HCT116 (cell line): ENCODE measurements at regions not wholly inside any gene's neighbourhood (a gene's known extent, or its start where the extent isn't known, plus 50 kb on each side); places are given as distances from the start of the nearest gene placed in this dataset.

Experiments
- ATAC-seq: fragments of 200-7000 bp; cut with Tn5 transposase; 2 replicates; pipeline ENCODE4 v1.9.1; 2020; ENCODE audit warnings: mild to moderate bottlenecking, moderate library complexity
- BruUV-seq: library from RNA; stranded (reverse); fragments of 400-500 nt; replicated peaks from 2 replicates; lab custom pipeline; 2021; lab: Mats Ljungman, UMichigan
- CTCF ChIA-PET: fragments of 300-600 bp; sonication (Branson Sonifier 250); formaldehyde crosslinking; loops from one replicate; lab custom pipeline; 2021; ENCODE audit warnings: antibody characterized with exemption; lab: Charles Lee
- POLR2A ChIA-PET: fragments of 300-600, 350-600 bp; sonication (Branson Sonifier 250); formaldehyde crosslinking; loops from one replicate; lab custom pipeline; 2021; ENCODE audit warnings: antibody characterized with exemption; lab: Charles Lee
- RAD21 ChIA-PET, 2 experiments: fragments of 300-600 bp; sonication (Branson Sonifier 250); formaldehyde crosslinking; loops; one replicate each; lab custom pipeline; 2023; ENCODE audit warnings: low total read pairs in 2 of 2; ENCODE audit not compliant: uncharacterized antibody in 2 of 2, unreplicated experiment in 2 of 2, low non-redundant PET in 1 of 2; lab: Charles Lee
- DNase-seq: peaks from one replicate; pipeline ENCODE4 v3.0.0-alpha.2; 2010; ENCODE audit warnings: low read depth, low spot score
- H2AFZ ChIP-seq: fragments of 200-600 bp; shearing (Covaris generic), sonication (generic); 2 replicates; pipeline ENCODE4 v1.6.1; 2017; ENCODE audit warnings: low read depth, mixed run types, mixed read lengths, antibody characterized with exemption, low read length; ENCODE audit not compliant: poor library complexity, severe bottlenecking
- H3K27ac ChIP-seq: 2 replicates; pipeline ENCODE4 v1.5.1; 2012; ENCODE audit warnings: low read depth, low read length
- H3K27me3 ChIP-seq: fragments of 200-600 bp; sonication (generic); 2 replicates; pipeline ENCODE4 v1.6.1; 2016; ENCODE audit warnings: mixed run types, low read length, mixed read lengths; ENCODE audit not compliant: insufficient read depth
- H3K36me3 ChIP-seq, 2 experiments: fragments of 200-500 bp in 1 of 2; fragments of 200-600 bp in 1 of 2; sonication (Bioruptor generic) in 1 of 2; sonication (generic) in 1 of 2; 2 replicates each; pipeline versions ENCODE4 v1.5.1 to v1.6.1; 2014 to 2016; ENCODE audit warnings: low read length in 2 of 2, inconsistent platforms in 1 of 2, mixed read lengths in 1 of 2, mixed run types in 1 of 2; ENCODE audit not compliant: insufficient read depth in 2 of 2, control insufficient read depth in 1 of 2
- H3K4me1 ChIP-seq, 2 experiments: fragments of 200-600 bp in 1 of 2; sonication (generic) in 1 of 2; 2 replicates each; pipeline versions ENCODE4 v1.5.1 to v1.6.1; 2012 to 2017; ENCODE audit warnings: low read length in 2 of 2, inconsistent platforms in 1 of 2, mild to moderate bottlenecking in 1 of 2, mixed read lengths in 1 of 2, mixed run types in 1 of 2, moderate library complexity in 1 of 2; ENCODE audit not compliant: insufficient read depth in 2 of 2, control insufficient read depth in 1 of 2
- H3K4me2 ChIP-seq: fragments of 200-600 bp; sonication (generic); 2 replicates; pipeline ENCODE4 v1.6.1; 2017; ENCODE audit warnings: mixed run types, low read length, mixed read lengths
- H3K4me3 ChIP-seq, 2 experiments: fragments of 200-600 bp in 1 of 2; sonication (generic) in 1 of 2; replicated peaks in 1 of 2; 2 replicates each; pipeline ENCODE4 v1.5.1; 2011 to 2016; ENCODE audit warnings: low read length in 2 of 2, control low read depth in 1 of 2, low read depth in 1 of 2, mild to moderate bottlenecking in 1 of 2, mixed read lengths in 1 of 2, mixed run types in 1 of 2
- H3K79me2 ChIP-seq: fragments of 200-600 bp; sonication (generic); 2 replicates; pipeline ENCODE4 v1.6.1; 2017; ENCODE audit warnings: mild to moderate bottlenecking, mixed run types, low read length, moderate library complexity, mixed read lengths; ENCODE audit not compliant: insufficient read depth
- H3K9ac ChIP-seq: fragments of 200-600 bp; sonication (generic); 2 replicates; pipeline ENCODE4 v1.6.1; 2016; ENCODE audit warnings: low read length, mixed read lengths
- H3K9me2 ChIP-seq: fragments of 200-600 bp; sonication (generic), shearing (Covaris generic); 2 replicates; pipeline ENCODE4 v1.6.1; 2017; ENCODE audit warnings: mixed run types, mild to moderate bottlenecking, moderate library complexity; ENCODE audit not compliant: insufficient read depth
- H3K9me3 ChIP-seq, 2 experiments: fragments of 200-500 bp in 1 of 2; fragments of 200-600 bp in 1 of 2; sonication (Bioruptor generic) in 1 of 2; sonication (generic) in 1 of 2; 2 replicates each; pipeline ENCODE4 v1.6.1; 2014 to 2017; ENCODE audit warnings: low read length in 2 of 2, mixed read lengths in 2 of 2, inconsistent platforms in 1 of 2, low read depth in 1 of 2, mild to moderate bottlenecking in 1 of 2, mixed run types in 1 of 2, moderate library complexity in 1 of 2; ENCODE audit not compliant: control insufficient read depth in 1 of 2, insufficient read depth in 1 of 2
- H4K20me1 ChIP-seq: fragments of 200-600 bp; sonication (generic), shearing (Covaris generic); 2 replicates; pipeline ENCODE4 v1.6.1; 2017; ENCODE audit warnings: mixed run types, mild to moderate bottlenecking, moderate library complexity; ENCODE audit not compliant: insufficient read depth
- CBX3 ChIP-seq: IDR thresholded peaks from 2 replicates; pipeline ENCODE4 v1.6.1; 2012; ENCODE audit warnings: low read depth
- CEBPB ChIP-seq: IDR thresholded peaks from 2 replicates; pipeline ENCODE4 v1.6.1; 2012; ENCODE audit warnings: low read depth
- EGR1 ChIP-seq: IDR thresholded peaks from 2 replicates; pipeline ENCODE4 v1.6.1; 2012; ENCODE audit warnings: low read depth
- ELF1 ChIP-seq: IDR thresholded peaks from 2 replicates; pipeline ENCODE4 v1.6.1; 2012; ENCODE audit warnings: low read depth, borderline replicate concordance
- EZH2phosphoT487 ChIP-seq: fragments of 200-600 bp; IDR thresholded peaks from 2 replicates; pipeline ENCODE4 v1.6.1; 2018; ENCODE audit warnings: antibody characterized with exemption, borderline replicate concordance
- JUND ChIP-seq: IDR thresholded peaks from 2 replicates; pipeline ENCODE4 v1.6.1; 2012
- POLR2A ChIP-seq: IDR thresholded peaks from 2 replicates; pipeline ENCODE4 v1.7.0; 2011; ENCODE audit warnings: borderline replicate concordance; ENCODE audit not compliant: insufficient read depth, insufficient read length; ENCODE audit errors: extremely low read depth
- POLR2AphosphoS5 ChIP-seq: IDR thresholded peaks from 2 replicates; pipeline ENCODE4 v1.6.1; 2011; ENCODE audit warnings: mild to moderate bottlenecking, low read depth, low read length, moderate library complexity
- RAD21 ChIP-seq: IDR thresholded peaks from 2 replicates; pipeline ENCODE4 v1.6.1; 2012; ENCODE audit warnings: low read depth, mild to moderate bottlenecking
- SIN3A ChIP-seq: IDR thresholded peaks from 2 replicates; pipeline ENCODE4 v1.6.1; 2012; ENCODE audit warnings: low read depth
- YY1 ChIP-seq: IDR thresholded peaks from 2 replicates; pipeline ENCODE4 v1.6.1; 2011; ENCODE audit warnings: low read length, low read depth, moderate library complexity, mild to moderate bottlenecking; ENCODE audit not compliant: insufficient replicate concordance; ENCODE audit errors: extremely low read depth
- ZFX ChIP-seq: fragments of 450-650 bp; IDR thresholded peaks from 2 replicates; pipeline ENCODE4 v1.6.1; 2017
- intact Hi-C: fragments of 100-400 bp; cut with micrococcal nuclease; formaldehyde crosslinking; loops from 2 replicates; pipeline ENCODE4 v1.10.0; 2022
- TF ChIP-seq, protein P1 (sequence below), 3 experiments: fragments of 200-600 bp in 1 of 3; sonication (generic) in 1 of 3; IDR thresholded peaks in 2 of 3; conservative IDR thresholded peaks in 1 of 3; 2 replicates each; pipeline ENCODE4 v1.5.1; 2012 to 2017; ENCODE audit warnings: low read depth in 2 of 3, low read length in 2 of 3, antibody characterized with exemption in 1 of 3, borderline replicate concordance in 1 of 3, control low read depth in 1 of 3, mild to moderate bottlenecking in 1 of 3, mixed read lengths in 1 of 3, mixed run types in 1 of 3, moderate library complexity in 1 of 3; ENCODE audit not compliant: insufficient read depth in 1 of 3
- TF ChIP-seq, protein P2 (sequence below): IDR thresholded peaks from 2 replicates; pipeline ENCODE4 v1.6.1; 2012
- TF ChIP-seq, protein P3 (sequence below): IDR thresholded peaks from 2 replicates; pipeline ENCODE4 v1.6.1; 2012; ENCODE audit warnings: low read depth
- TF ChIP-seq, protein P4 (sequence below): IDR thresholded peaks from 2 replicates; pipeline ENCODE4 v1.6.1; 2012

DNA sequence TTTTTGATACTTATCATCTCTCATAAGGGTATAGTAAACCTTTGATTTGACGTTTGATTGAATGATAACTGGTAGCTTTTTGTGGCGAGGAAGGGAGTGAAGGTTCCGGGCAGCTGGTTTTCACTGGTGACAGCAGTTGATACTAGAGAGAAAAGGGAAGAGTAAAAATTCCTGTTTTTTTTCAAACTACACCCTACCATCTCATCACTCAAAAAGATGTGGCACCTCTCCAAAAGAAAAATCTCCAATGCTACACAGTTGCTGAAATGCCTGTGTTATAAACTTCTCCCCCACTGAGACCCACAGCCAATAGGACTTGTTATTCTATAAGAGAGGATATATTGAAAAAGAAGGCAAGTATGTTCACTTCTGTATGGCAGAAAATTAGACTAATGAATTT, 154.0 kb downstream of the MAIP1 start:
- POLR2A ChIA-PET, result no interaction called here

More for the DNA sequence above, 154.0 kb downstream of the MAIP1 start:
- no peaks in the 10 kb centered on the region for H3K27me3 ChIP-seq
- H3K4me3 ChIP-seq, result no peak overlapping the region
- H3K9ac ChIP-seq, result no peak overlapping the region
- no peaks in the 10 kb centered on the region for H4K20me1 ChIP-seq
- no peaks in the 10 kb centered on the region for H3K36me3 ChIP-seq
- no peak for TF ChIP-seq CBX3
- TF ChIP-seq, protein P1, sequence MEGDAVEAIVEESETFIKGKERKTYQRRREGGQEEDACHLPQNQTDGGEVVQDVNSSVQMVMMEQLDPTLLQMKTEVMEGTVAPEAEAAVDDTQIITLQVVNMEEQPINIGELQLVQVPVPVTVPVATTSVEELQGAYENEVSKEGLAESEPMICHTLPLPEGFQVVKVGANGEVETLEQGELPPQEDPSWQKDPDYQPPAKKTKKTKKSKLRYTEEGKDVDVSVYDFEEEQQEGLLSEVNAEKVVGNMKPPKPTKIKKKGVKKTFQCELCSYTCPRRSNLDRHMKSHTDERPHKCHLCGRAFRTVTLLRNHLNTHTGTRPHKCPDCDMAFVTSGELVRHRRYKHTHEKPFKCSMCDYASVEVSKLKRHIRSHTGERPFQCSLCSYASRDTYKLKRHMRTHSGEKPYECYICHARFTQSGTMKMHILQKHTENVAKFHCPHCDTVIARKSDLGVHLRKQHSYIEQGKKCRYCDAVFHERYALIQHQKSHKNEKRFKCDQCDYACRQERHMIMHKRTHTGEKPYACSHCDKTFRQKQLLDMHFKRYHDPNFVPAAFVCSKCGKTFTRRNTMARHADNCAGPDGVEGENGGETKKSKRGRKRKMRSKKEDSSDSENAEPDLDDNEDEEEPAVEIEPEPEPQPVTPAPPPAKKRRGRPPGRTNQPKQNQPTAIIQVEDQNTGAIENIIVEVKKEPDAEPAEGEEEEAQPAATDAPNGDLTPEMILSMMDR (IDR thresholded peaks at IDR 0.05 in 2 of 3, conservative IDR thresholded peaks at IDR 0.05 in 1 of 3; ENCODE audit: borderline replicate concordance in 1 of 3, insufficient read depth in 1 of 3, low read depth in 2 of 3, low read length in 2 of 3), result no peak
- TF ChIP-seq SIN3A, result no peak
- TF ChIP-seq ZFX, result no peak
- TF ChIP-seq JUND, result no peak
- no peak for TF ChIP-seq POLR2A
- TF ChIP-seq CEBPB, result no peak
- TF ChIP-seq RAD21, result no peak
- TF ChIP-seq, protein P2, sequence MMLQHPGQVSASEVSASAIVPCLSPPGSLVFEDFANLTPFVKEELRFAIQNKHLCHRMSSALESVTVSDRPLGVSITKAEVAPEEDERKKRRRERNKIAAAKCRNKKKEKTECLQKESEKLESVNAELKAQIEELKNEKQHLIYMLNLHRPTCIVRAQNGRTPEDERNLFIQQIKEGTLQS, result no peak
- no peak for TF ChIP-seq EZH2phosphoT487
- TF ChIP-seq ELF1, result no peak
- TF ChIP-seq, protein P3, sequence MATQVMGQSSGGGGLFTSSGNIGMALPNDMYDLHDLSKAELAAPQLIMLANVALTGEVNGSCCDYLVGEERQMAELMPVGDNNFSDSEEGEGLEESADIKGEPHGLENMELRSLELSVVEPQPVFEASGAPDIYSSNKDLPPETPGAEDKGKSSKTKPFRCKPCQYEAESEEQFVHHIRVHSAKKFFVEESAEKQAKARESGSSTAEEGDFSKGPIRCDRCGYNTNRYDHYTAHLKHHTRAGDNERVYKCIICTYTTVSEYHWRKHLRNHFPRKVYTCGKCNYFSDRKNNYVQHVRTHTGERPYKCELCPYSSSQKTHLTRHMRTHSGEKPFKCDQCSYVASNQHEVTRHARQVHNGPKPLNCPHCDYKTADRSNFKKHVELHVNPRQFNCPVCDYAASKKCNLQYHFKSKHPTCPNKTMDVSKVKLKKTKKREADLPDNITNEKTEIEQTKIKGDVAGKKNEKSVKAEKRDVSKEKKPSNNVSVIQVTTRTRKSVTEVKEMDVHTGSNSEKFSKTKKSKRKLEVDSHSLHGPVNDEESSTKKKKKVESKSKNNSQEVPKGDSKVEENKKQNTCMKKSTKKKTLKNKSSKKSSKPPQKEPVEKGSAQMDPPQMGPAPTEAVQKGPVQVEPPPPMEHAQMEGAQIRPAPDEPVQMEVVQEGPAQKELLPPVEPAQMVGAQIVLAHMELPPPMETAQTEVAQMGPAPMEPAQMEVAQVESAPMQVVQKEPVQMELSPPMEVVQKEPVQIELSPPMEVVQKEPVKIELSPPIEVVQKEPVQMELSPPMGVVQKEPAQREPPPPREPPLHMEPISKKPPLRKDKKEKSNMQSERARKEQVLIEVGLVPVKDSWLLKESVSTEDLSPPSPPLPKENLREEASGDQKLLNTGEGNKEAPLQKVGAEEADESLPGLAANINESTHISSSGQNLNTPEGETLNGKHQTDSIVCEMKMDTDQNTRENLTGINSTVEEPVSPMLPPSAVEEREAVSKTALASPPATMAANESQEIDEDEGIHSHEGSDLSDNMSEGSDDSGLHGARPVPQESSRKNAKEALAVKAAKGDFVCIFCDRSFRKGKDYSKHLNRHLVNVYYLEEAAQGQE, result no peak
- TF ChIP-seq, protein P4, sequence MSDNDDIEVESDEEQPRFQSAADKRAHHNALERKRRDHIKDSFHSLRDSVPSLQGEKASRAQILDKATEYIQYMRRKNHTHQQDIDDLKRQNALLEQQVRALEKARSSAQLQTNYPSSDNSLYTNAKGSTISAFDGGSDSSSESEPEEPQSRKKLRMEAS, result no peak
- no peak for TF ChIP-seq EGR1
- TF ChIP-seq YY1, result no peak
- no peak for TF ChIP-seq POLR2AphosphoS5
- no peak for ATAC-seq
- intact Hi-C loops, result no loop called here
- no TSS peak for BruUV-seq
- no peaks in the 10 kb centered on the region for H3K4me1 ChIP-seq
- ChIA-PET RAD21 (no interaction called here), CTCF (no interaction called here)
- H3K9me2 ChIP-seq, result no peaks in the 10 kb centered on the region
- H3K27ac ChIP-seq, result no peak overlapping the region
- H3K9me3 ChIP-seq, result no peaks in the 10 kb centered on the region
- no peaks in the 10 kb centered on the region for H3K79me2 ChIP-seq
- no peak for DNase-seq
- no peak overlapping the region for H2AFZ ChIP-seq
- no peak overlapping the region for H3K4me2 ChIP-seq
